OCI-LY3 (cell line): ENCODE measurements at regions not wholly inside any gene's neighbourhood (a gene's known extent, or its start where the extent isn't known, plus 50 kb on each side); places are given as distances from the start of the nearest gene placed in this dataset.

Experiments used
- CTCF ChIP-seq: fragments of 200-600, 300-600 bp; sonication (generic); IDR thresholded peaks from 2 replicates; pipeline ENCODE4 v1.5.1; 2014; ENCODE audit warnings: antibody characterized with exemption, low read length, low read depth
- EZH2phosphoT487 ChIP-seq: fragments of 200-600 bp; shearing (Covaris generic); IDR thresholded peaks from 2 replicates; pipeline ENCODE4 v1.6.1; 2018; ENCODE audit warnings: antibody characterized with exemption, mixed run types, low read depth

- TF ChIP-seq EZH2phosphoT487 = no peak
- TF ChIP-seq CTCF = no peak
These were observed 863.4 kb downstream of the PDHA2 start for GRCh38 chr4:96703265-96703664.
